Liver (tissue), 2 donors: ENCODE measurements at regions not wholly inside any gene's neighbourhood (a gene's known extent, or its start where the extent isn't known, plus 50 kb on each side); places are given as distances from the start of the nearest gene placed in this dataset.

Experiments
- EGR1 ChIP-seq, 2 donors: IDR thresholded peaks; 2 replicates each; pipeline ENCODE4 v1.6.1; 2016 to 2018; ENCODE audit warnings: antibody characterized with exemption in 2 of 2, low read depth in 2 of 2
- MAX ChIP-seq: IDR thresholded peaks from 2 replicates; pipeline ENCODE4 v1.6.1; 2016; ENCODE audit warnings: antibody characterized with exemption
- TAF1 ChIP-seq: conservative IDR thresholded peaks from 2 replicates; pipeline ENCODE4 v1.6.1; 2016; ENCODE audit warnings: antibody characterized with exemption, mild to moderate bottlenecking
- donor health status: healthy.

GRCh38 chr15:22240986-22241385 lies 160.7 kb downstream of the OR4M2 start:
- TF ChIP-seq EGR1 (IDR thresholded peaks at IDR 0.05; ENCODE audit: low read depth in 2 of 2), result no peak
- no peak for TF ChIP-seq MAX
- TF ChIP-seq TAF1, result no peak
